GM21528 (cell line): ENCODE measurements at regions not wholly inside any gene's neighbourhood (a gene's known extent, or its start where the extent isn't known, plus 50 kb on each side); places are given as distances from the start of the nearest gene placed in this dataset.

Source experiments
- ATAC-seq: cut with Tn5 transposase; IDR thresholded peaks from one replicate; pipeline ENCODE4 v1.9.1; 2021; ENCODE audit warnings: mild to moderate bottlenecking, moderate library complexity; ENCODE audit not compliant: unreplicated experiment, low FRiP score

DNA sequence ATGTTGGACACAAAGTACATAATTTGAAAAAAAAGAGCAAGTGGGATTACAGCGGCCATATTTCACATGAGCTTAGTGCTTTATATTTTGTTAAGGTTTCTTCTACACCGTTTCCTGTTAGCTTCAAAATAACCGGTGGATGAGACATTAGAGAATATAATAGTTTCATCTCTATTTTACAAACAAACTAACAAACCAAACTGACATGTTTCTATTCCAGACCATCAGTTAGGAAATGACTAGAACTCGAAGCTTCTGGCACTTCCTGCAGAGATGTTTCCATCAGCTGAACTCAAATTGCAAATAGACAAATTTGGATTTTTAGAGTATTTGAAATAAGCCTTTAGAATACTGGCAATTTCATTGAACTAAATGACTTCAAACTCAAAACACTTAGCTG lies 86.5 kb downstream of the MTRR start:
- ATAC-seq: no peak

DNA sequence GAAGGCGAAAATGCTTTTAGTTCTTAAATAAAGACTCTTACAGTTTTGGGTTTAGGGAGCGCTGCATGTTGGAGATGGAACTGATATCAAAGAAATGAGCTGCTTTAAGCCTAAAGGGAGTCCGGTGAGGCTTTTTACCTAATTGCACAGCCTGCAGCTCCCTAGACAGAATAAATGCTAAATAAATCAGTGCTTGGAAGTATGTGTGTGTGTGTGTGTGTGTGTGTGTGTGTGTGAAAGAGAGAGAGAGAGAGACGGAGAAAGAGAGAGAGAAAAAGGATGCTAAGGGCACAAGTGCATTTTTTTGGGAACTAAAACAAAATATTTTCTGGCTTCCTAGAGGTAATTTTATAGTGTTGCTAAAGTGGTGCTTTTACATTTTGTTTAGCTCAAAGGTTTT lies 88.4 kb downstream of the MTRR start:
- ATAC-seq: no peak

DNA sequence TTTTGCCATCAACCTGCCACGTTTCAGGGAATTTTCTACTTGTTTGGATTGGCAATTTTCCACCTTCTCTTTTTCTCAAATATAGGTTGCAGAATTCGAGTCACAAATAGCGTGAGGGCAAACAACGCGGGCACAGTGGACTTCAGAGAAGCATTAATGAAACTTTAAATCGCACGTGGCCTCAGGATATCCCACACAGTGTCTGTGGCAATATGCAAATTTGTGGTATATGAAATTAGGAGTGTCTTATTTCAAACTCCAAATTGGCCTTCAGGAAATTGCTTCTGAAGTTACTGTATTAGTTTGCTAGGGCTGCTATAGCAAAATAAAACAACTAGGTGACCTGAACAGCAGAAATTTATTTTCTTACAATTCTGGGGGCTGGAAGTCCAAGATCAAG lies 91.2 kb downstream of the MTRR start:
- no peak for ATAC-seq

DNA sequence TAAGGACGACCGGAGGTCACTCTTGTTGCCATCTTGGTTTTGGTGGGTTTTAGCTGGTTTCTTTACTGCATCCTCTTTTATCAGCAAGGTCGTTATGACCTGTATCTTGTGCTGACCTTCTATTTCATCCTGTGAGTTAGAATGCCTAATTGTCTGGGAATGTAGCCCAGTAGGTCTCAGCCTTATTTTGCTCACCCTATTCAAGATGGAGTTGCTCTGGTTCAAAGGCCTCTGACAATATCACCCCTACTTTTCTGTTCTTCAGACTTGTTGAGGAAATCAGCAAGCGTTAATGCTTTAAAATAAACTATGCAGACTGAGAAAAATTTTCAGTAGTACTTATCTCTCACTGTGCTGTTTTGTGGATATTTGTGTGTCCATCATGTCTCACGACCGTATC lies 92.6 kb downstream of the MTRR start:
- no peak for ATAC-seq

DNA sequence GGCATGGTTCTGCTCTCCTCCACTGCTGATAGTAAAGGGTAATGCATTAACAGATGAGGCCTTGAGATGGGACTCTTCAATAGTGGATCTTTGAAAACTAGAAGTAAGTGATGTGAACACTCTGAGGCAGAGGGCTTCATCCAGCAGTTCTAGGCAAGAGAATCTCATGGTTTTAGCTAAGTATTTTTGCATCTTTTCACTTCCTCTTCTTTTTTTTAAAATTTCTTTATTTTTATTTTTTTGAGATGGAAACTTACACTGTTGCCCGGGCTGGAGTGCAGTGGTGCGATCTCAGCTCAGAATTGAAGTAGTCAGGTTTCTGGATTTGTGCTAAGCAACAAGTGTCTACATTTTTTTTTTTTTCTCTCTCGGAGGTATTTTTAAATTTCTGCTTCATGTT lies 101.9 kb downstream of the MTRR start:
- peak; percentile 95 for ATAC-seq

DNA sequence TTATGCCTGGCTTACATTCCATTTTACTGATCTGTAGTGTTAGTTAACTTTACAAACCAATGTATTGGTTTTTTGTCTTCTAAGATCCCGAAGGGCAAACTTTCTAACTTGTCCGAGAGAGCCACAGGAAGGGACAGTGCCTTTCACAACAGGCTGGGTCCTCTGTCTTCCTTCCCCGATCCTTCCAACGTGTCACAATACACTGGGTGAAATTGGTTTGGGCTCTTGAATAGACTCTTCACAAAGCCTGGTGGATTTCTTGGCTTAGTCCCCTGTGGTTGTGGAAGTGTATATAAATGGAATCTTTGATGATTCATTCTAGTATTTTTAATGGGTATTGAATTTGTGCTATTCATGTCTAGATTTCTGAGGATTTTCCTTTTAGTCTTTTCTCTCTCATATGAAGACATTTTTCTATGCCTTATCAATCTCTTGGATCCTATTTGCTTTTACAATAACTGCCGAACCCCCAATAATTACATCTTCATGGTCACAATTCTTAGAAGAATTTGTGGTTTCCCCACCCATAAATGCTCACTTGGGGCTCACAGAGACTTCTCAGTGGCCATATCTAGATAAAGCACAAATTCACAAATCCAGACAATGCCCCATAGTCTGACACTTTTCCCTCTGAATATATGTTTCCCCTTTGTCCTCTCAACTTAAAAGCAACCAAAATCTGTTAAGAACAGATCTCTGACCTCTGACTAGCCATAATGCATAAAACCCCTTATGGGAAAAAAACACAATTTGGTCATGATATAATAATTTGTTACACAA lies 107.7 kb downstream of the MTRR start:
- ATAC-seq: no peak

DNA sequence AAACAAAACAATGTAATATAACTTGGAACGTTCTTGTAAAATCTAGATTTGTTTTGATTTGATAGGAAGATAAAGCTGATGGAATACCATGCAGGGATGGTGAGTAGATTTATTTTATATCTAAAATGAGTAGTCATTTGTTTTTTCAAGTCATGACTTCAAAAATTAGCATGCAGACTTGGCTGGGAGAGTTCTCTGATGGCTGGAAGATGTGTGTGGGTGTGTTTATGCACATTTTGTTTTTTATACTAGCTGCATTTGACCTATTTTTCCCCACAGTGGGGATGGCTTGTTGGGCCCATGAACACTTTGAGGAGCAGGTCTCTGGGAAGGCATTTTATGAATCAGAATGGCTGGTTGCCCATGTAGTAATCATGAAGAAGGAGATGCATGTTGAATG lies 109.2 kb downstream of the MTRR start:
- no peak for ATAC-seq

DNA sequence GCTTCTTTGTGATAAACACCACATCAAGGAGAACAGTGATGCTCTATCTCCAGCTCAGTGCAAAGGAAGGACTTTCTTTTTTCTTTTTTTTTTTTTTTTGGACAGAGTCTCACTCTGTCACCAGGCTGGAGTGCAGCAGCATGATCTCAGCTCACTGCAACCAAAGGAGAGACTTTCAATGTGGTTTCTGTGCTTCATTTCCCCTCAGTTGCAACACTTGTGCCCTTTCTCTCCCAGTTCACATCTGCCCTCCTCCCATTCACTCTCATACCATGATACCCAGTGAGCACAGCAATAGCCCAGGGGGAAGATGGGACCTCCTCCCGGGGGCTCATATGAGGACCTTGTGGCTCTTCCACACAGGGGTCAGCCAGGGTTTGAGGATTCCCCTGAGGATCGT lies 110.0 kb downstream of the MTRR start:
- ATAC-seq: no peak

DNA sequence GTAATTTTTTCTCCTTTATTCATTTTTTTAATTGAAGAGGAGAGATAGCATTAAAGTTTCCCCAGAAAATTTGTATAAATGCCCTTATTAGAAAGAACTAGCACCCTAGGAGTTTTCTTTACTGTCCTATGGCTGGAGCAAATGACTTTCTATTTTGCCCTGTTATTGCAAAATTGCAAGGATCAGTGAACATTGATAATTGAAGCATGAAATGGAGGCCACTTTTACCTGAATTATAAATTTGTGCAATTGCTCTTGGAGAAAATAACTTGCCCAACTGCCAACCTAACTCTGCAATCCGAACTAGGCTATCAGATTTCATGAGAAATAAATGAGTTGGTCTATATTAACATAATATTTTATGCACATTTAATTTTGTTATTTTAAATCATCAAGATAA lies 111.9 kb downstream of the MTRR start:
- no peak for ATAC-seq

DNA sequence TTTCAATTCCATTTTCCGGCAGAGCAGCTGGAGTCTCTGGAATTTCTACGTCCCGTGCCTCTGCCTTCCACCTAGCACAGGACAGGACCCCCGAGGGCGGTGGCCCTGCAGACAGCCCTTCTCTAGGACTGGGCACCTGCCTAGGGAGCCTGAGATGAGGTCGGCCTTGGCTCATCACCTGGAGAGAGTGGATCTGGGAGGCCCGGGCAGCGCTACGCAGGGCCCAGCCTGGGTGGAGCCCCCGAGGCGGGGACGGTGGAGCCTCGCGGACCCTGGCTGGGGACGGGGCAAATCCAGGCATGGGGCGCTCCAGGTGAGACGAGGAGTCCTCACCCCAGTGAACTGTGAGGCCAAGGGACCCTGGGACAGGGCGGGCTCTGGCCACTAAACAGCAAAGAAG lies 114.5 kb downstream of the MTRR start:
- ATAC-seq: no peak

DNA sequence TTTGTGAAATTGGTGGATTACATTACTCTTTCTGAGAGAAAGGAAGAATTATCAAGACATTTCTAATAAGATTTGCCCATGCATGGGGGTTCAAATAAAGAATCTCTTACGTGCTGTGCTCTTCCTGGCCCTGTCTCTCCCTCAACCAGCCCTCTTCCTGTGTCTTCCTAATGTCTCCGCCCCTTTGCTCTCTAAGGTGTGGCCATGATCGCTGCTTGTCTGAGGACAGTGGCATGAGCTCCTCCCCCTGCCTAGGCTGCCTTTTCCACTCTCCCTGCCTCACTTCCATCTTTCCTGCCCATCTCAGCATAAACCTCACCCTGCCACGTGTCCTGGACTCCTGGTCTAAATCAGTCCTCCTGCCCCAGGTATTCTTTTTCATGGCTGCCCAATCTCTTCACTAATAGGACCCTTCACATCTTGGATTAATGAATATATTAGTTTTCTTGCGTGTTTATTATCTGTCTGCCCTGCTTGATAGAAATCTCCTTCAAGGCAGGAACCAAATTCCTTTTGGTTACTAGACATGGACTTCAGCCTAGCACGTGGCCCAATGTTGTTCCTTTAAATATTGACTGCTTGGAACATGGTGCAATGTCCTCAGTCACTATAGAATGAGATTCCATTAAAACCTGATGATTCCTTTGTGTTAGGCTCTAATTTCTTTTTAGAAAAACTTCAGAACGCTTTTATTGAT lies 122.3 kb downstream of the MTRR start:
- no peak for ATAC-seq

DNA sequence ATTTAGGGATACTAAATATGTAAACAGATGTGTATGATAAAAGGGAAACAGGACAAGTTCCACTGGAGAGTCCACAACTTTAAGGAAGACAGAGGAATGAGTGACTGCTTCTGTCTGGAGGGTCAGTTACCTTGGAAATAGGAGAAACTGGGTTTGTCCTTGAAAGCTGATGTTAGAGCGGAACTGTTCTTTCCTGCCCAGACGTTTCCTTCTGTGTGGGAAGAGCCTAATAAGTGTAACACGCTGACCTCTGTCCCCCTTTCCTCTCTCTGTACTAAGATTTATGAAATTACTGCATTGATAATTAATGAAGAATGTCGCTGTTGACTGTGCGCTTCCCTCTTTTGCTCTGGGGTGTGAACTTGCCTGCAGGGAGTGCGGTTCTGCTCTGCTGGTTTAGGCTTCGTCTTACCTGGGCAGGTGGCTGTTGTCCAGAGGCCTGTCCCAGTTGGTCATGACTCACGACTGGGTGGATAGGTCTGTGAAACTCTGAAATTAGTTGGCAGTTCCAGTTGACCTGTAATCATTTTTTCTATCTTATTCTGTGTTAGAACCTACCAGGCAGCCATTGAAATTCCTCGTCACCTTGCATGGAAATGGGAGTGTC lies 126.8 kb downstream of the MTRR start:
- no peak for ATAC-seq

DNA sequence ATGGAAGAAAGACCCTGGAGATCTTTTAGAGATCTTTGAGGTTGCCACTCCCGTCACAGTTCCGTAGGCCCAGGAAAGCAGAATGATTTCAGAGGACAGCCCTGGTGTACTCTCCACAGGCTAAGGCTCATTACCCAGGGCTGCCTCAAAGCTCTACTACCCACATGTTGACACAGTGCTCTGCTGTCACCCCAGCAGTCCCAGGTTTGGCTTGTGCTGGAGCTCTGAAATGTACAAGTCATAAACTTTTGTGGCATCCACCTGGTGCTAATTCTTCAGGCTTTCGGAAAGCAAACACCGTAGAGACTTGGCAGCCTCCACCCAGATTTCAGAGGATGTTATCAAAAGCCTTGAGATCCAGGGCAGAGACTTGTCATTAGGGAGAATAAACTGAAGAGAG lies 136.5 kb downstream of the MTRR start:
- ATAC-seq: no peak

DNA sequence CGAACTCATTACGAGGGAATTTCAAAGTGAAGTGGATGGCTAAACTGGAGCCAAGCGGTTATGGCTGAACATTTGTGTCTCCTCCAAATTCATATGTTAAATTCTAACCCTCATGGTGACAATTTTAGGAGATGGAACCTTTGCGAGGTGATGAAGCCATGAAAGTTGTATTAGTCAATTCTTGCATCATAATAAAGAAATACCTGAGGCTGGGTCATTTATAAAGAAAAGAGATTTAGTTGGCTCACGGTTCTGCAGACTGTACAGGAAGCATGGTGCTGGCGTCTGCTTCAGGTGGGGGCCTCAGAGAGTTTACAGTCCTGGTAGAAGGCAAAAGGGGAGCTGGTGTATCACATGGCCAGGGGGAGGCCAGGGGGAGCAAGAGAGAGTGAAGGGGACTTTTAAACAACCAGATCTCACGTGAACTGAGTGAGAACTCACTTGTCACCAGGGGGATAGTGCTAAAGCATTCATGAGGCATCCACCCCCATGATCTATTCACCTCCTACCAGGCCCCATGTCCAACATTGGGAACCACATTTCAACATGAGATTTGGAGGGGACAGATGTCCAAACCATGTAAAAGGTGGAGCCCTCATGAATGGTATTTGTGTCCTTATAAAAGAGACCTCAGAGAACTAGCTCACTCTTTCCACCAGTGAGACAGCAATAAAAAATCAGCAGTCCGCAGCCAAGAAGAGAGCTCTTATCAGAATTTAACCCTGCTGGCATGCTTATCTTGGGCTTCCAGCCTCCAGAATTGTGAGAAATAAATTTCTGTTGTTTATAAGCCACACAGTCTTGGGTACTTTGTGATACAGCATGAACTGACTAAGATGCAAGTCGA lies 143.4 kb downstream of the MTRR start:
- ATAC-seq: no peak

DNA sequence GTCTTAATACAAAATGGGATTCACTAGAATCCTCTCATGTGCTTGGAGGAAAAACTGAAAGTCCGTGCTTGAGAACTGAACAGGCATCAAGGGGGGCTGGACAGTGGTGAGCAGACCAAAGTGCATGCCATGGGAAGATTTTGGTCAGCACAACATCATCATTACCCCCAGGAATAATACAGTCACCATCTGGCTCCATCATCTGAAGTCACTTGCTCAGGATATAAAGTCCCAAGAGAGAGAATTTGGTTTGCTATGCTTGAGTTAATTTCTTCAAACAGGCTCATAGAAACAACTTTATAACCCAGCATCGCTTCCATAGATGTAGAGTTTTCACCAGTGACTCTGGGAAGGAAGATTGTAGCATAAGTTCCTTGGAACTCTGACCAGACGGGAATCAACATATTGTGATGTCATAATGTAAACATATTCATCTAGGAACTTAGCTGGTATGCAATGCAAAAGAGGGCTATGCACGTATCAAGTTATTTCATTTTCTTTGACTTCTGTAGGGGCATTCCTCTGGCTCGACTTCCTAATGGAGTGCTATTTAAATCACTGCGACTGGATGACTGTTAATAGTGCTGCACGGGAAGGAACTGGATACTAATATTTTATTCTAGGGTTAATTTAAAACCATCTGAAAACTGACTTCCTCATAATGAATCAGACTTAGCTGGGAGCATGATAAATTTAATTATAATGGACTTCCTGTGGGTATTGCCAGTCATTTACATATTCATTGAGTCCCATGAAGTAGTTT lies 145.2 kb downstream of the MTRR start:
- no peak for ATAC-seq

DNA sequence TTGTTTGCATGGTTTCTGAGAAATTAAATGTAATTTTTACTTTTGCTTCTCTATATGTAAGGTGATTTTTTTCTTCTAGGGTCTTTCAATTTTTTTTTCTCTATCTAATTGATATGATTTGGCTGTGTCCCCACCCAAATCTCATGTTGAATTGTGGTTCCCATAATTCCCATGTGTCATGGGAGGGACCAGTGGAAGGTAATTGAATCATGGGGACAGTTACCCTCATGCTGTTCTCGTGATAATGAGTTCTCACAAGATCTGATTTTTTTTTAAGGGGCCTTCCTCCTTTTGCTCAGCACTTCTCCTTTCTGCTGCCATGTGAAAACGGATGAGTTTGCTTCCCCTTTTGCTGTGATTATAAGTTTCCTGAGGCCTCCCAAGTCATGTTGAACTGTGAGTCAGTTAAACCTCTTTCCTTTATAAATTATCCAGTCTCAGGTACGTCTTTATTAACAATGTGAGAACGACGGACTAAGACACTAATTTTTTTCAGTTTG lies 150.8 kb downstream of the MTRR start:
- ATAC-seq: no peak

DNA sequence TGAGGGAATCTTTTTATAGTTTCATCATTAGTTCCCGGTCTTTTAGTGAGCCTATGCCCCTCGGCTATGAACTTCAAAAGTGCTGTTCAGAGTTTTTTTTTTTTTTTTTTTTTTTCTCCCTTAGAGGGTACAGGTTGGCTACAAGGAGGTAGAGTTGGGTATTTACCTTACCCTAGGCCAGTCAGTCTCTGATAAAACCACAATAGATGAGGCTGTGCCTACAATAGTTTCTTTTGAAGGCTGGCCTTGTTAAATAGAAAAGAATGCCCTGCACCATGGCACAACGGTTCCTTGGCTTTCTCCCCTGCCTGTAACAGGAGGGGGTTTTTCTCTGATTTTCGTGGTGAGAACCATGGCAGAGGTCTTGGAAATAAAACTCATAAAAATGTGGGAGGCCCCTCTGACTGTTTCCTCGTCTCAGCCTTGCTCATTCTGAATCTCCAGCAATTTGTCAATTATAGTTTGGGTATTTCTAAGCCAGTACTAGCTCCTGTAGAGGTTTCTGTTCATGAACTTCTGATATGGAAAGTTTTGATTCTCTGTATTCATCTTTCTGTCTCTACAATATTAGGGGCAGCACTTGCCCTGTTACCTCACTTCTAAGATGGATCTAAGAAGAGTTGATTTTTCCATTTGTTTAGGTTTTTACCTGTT lies 152.0 kb downstream of the MTRR start:
- ATAC-seq: no peak

DNA sequence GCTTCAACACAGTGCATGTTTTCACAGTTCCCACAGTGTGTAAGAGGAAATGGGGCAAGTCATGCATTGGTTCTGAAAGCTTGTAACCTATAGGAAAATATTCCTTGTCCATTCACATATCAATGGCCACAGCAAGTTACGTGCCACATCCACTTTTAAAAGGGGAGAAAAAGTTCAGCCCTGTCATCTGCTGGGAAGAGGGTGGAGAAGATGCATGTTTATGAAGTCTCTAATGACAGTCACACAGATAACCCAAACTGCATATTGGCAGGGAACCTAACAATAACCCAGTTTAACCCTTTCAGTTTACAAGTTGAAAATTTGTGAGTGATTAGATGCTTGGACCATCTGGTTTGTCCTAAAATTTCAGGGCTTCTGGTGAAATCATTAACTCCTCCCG lies 159.3 kb downstream of the MTRR start:
- no peak for ATAC-seq

DNA sequence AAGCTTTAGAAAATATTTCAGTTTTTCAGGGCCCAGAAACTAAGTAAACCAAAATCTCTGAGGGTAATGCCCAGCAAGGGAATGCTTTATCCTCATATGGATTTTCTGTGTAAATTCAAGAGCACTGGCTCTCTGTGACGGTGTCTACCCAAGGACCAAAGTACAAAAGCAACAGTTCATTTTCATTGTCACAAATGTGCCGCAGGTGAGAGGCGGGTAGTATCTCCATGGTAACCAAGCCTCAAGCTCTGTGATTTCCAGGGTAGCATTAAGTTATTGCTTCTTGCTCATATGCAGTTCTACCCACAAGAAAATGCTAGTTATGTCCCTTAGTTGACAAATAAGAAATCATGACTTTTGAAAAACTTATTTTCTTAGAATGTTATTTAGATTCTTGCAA lies 164.3 kb downstream of the MTRR start:
- no peak for ATAC-seq

DNA sequence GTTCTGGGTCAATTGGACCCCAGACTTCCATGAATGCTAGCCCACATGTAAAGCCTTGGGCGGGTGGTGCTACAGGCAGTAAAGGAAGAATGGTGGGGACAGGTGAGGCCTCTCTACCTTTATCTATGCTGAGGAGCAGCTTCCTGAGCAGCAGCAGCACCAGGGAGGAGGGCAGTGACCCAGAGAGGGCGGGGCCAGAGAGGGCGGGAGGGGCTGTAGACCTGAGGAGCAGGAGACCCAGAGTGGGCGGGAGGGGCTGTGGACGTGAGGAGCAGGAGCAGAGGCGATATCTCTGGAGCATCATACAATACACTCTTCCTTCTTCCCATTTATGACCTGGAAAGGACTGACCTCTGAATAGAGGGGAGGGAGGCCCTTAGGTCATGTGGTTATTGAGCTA lies 165.9 kb downstream of the MTRR start:
- ATAC-seq: no peak
